ENCODE measurements at regions not wholly inside any gene's neighbourhood (a gene's known extent, or its start where the extent isn't known, plus 50 kb on each side); places are given as distances from the start of the nearest gene placed in this dataset.
"Not testable (repeated sequence)": the region's sequence is repeated elsewhere in the genome, so short reads cannot be mapped to it uniquely, and the experiment has no call there.

- DNase-seq = not testable (repeated sequence)
Observed at GRCh38 chr1:29681416-29681815, 445.1 kb downstream of the PTPRU start.

GRCh38 chr1:29679828-29680558 is 443.7 kb downstream of the PTPRU start:
- DNase-seq = no peak

- no peak for DNase-seq
Observed at GRCh38 chr1:29679316-29679715, 443.0 kb downstream of the PTPRU start.

GRCh38 chr1:29677028-29678024 is 441.0 kb downstream of the PTPRU start:
- no peak for DNase-seq

- no peak for DNase-seq
Observed at GRCh38 chr1:29676496-29676895, 440.2 kb downstream of the PTPRU start.

- DNase-seq = no peak
Observed at GRCh38 chr1:29675481-29676263, 439.4 kb downstream of the PTPRU start.

GRCh38 chr1:29674627-29675326 is 438.5 kb downstream of the PTPRU start:
- DNase-seq = no peak

- no peak for DNase-seq
Observed at GRCh38 chr1:29673669-29674626, 437.6 kb downstream of the PTPRU start.

- DNase-seq = no peak
Observed at GRCh38 chr1:29673228-29673500, 436.8 kb downstream of the PTPRU start.

- DNase-seq = no peak
Observed at GRCh38 chr1:29672416-29673227, 436.3 kb downstream of the PTPRU start.

- DNase-seq = no peak
Observed at GRCh38 chr1:29671446-29672356, 435.4 kb downstream of the PTPRU start.

GRCh38 chr1:29670752-29671151 is 434.4 kb downstream of the PTPRU start:
- no peak for DNase-seq

- DNase-seq = no peak
Observed at GRCh38 chr1:29669912-29670311, 433.6 kb downstream of the PTPRU start.

- no peak for DNase-seq
Observed at GRCh38 chr1:29669158-29669871, 433.0 kb downstream of the PTPRU start.

GRCh38 chr1:29668551-29669157 is 432.3 kb downstream of the PTPRU start:
- DNase-seq = no peak

GRCh38 chr1:29667951-29668350 is 431.6 kb downstream of the PTPRU start:
- DNase-seq = no peak

- DNase-seq = no peak
Observed at GRCh38 chr1:29664711-29665110, 428.4 kb downstream of the PTPRU start.

- DNase-seq = no peak
Observed at GRCh38 chr1:29658688-29659087, 422.4 kb downstream of the PTPRU start.
